ENCODE measurements at regions not wholly inside any gene's neighbourhood (a gene's known extent, or its start where the extent isn't known, plus 50 kb on each side); places are given as distances from the start of the nearest gene placed in this dataset.

- Histone ChIP-seq H3K4me3 (ENCODE audit: insufficient read depth, low read depth, low read length) (no peak overlapping the region), H3K36me3 (replicated peaks; ENCODE audit: control insufficient read depth, insufficient read depth, low read length) (no peaks in the 10 kb centered on the region), H3K27me3 (ENCODE audit: control insufficient read depth, insufficient read depth, low read length) (no peaks in the 10 kb centered on the region)
- no peak for DNase-seq
Measured at GRCh38 chr7:41869596-41869995, 166.7 kb upstream of the INHBA start.

GRCh38 chr7:41869091-41869490 is 166.2 kb upstream of the INHBA start:
- Histone ChIP-seq H3K4me3 (ENCODE audit: insufficient read depth, low read depth, low read length) (no peak overlapping the region), H3K36me3 (replicated peaks; ENCODE audit: control insufficient read depth, insufficient read depth, low read length) (no peaks in the 10 kb centered on the region), H3K27me3 (ENCODE audit: control insufficient read depth, insufficient read depth, low read length) (no peaks in the 10 kb centered on the region)
- no peak for DNase-seq

GRCh38 chr7:41867639-41868280 is 164.9 kb upstream of the INHBA start:
- H3K27me3 ChIP-seq (ENCODE audit: control insufficient read depth, insufficient read depth, low read length), result no peaks in the 10 kb centered on the region
- no peaks in the 10 kb centered on the region for H3K36me3 ChIP-seq (replicated peaks; ENCODE audit: control insufficient read depth, insufficient read depth, low read length)
- no peak overlapping the region for H3K4me3 ChIP-seq (ENCODE audit: insufficient read depth, low read depth, low read length)
- no peak for DNase-seq

DNA sequence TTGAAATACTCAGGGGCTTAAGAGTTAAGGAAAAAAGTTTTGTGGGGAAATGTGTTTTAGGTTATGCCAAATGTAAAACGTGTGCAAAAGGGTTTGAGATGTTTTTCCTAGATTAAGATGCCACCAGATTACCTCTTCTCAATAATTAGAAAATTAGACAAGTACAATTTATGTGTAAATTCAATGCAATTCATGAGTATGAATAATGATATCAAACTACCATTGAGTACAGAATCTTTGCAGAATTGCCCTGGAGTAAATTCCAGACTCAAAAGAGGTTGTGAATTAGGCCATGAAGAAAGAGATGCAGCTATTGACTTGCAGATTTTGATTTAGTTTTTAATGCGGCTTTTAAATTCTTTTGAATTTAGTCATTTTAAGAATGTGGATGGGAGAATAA is 159.4 kb upstream of the INHBA start:
- H3K27me3 ChIP-seq (ENCODE audit: control insufficient read depth, insufficient read depth, low read length), result no peaks in the 10 kb centered on the region
- DNase-seq, result no peak
- H3K36me3 ChIP-seq (replicated peaks; ENCODE audit: control insufficient read depth, insufficient read depth, low read length), result no peaks in the 10 kb centered on the region
- no peak overlapping the region for H3K4me3 ChIP-seq (ENCODE audit: insufficient read depth, low read depth, low read length)

- Histone ChIP-seq H3K4me3 (ENCODE audit: insufficient read depth, low read depth, low read length) (no peak overlapping the region), H3K36me3 (replicated peaks; ENCODE audit: control insufficient read depth, insufficient read depth, low read length) (no peaks in the 10 kb centered on the region), H3K27me3 (ENCODE audit: control insufficient read depth, insufficient read depth, low read length) (no peaks in the 10 kb centered on the region)
- no peak for DNase-seq
Measured at GRCh38 chr7:41861642-41862041, 158.8 kb upstream of the INHBA start.

DNA sequence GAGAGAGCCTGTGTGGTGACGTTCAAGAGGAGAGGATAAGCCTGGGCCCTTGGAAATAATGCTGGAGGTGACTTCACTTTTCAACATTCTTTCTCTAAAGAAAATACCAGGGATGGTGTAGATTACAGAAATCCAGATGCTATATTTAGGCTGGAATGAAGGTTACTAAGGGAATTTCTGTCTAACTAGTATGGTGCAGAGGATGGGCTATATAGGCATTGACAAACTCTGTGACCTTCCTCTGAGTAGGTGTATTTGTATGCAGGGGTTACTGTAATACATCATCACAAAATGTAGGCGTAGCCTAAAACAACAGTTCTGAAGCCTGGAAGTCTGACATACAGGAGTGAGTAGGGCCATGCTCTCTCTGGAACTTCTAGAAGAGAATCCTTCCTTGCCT is 155.3 kb upstream of the INHBA start:
- no peak overlapping the region for H3K4me3 ChIP-seq (ENCODE audit: insufficient read depth, low read depth, low read length)
- H3K27me3 ChIP-seq (ENCODE audit: control insufficient read depth, insufficient read depth, low read length), result no peaks in the 10 kb centered on the region
- H3K36me3 ChIP-seq (replicated peaks; ENCODE audit: control insufficient read depth, insufficient read depth, low read length), result no peaks in the 10 kb centered on the region
- DNase-seq, result no peak

GRCh38 chr7:41855798-41856197 is 152.9 kb upstream of the INHBA start:
- DNase-seq, result no peak
- no peak overlapping the region for H3K4me3 ChIP-seq (ENCODE audit: insufficient read depth, low read depth, low read length)
- H3K27me3 ChIP-seq (ENCODE audit: control insufficient read depth, insufficient read depth, low read length), result no peaks in the 10 kb centered on the region
- H3K36me3 ChIP-seq (replicated peaks; ENCODE audit: control insufficient read depth, insufficient read depth, low read length), result no peaks in the 10 kb centered on the region

- DNase-seq, result no peak
- Histone ChIP-seq H3K4me3 (ENCODE audit: insufficient read depth, low read depth, low read length) (no peak overlapping the region), H3K36me3 (replicated peaks; ENCODE audit: control insufficient read depth, insufficient read depth, low read length) (no peaks in the 10 kb centered on the region), H3K27me3 (ENCODE audit: control insufficient read depth, insufficient read depth, low read length) (no peaks in the 10 kb centered on the region)
Measured at GRCh38 chr7:41847606-41848005, 144.7 kb upstream of the INHBA start.

GRCh38 chr7:41847151-41847550 is 144.3 kb upstream of the INHBA start:
- H3K27me3 ChIP-seq (ENCODE audit: control insufficient read depth, insufficient read depth, low read length), result no peaks in the 10 kb centered on the region
- DNase-seq, result no peak
- H3K36me3 ChIP-seq (replicated peaks; ENCODE audit: control insufficient read depth, insufficient read depth, low read length), result no peaks in the 10 kb centered on the region
- H3K4me3 ChIP-seq (ENCODE audit: insufficient read depth, low read depth, low read length), result no peak overlapping the region

- no peaks in the 10 kb centered on the region for H3K36me3 ChIP-seq (replicated peaks; ENCODE audit: control insufficient read depth, insufficient read depth, low read length)
- no peak for DNase-seq
- H3K4me3 ChIP-seq (ENCODE audit: insufficient read depth, low read depth, low read length), result no peak overlapping the region
- no peaks in the 10 kb centered on the region for H3K27me3 ChIP-seq (ENCODE audit: control insufficient read depth, insufficient read depth, low read length)
Measured at GRCh38 chr7:41842956-41843355, 140.1 kb upstream of the INHBA start.

- H3K36me3 ChIP-seq (replicated peaks; ENCODE audit: control insufficient read depth, insufficient read depth, low read length), result no peaks in the 10 kb centered on the region
- H3K4me3 ChIP-seq (ENCODE audit: insufficient read depth, low read depth, low read length), result no peak overlapping the region
- no peak for DNase-seq
- H3K27me3 ChIP-seq (ENCODE audit: control insufficient read depth, insufficient read depth, low read length), result no peaks in the 10 kb centered on the region
Measured at GRCh38 chr7:41837916-41838315, 135.0 kb upstream of the INHBA start.

GRCh38 chr7:41835976-41836530 is 133.2 kb upstream of the INHBA start:
- Histone ChIP-seq H3K36me3 (replicated peaks; ENCODE audit: control insufficient read depth, insufficient read depth, low read length) (no peaks in the 10 kb centered on the region), H3K4me3 (ENCODE audit: insufficient read depth, low read depth, low read length) (no peak overlapping the region), H3K27me3 (ENCODE audit: control insufficient read depth, insufficient read depth, low read length) (no peaks in the 10 kb centered on the region)
- no peak for DNase-seq

GRCh38 chr7:41834805-41835694 is 132.2 kb upstream of the INHBA start:
- DNase-seq, result no peak
- Histone ChIP-seq H3K36me3 (replicated peaks; ENCODE audit: control insufficient read depth, insufficient read depth, low read length) (no peaks in the 10 kb centered on the region), H3K4me3 (ENCODE audit: insufficient read depth, low read depth, low read length) (no peak overlapping the region), H3K27me3 (ENCODE audit: control insufficient read depth, insufficient read depth, low read length) (no peaks in the 10 kb centered on the region)

- H3K27me3 ChIP-seq (ENCODE audit: control insufficient read depth, insufficient read depth, low read length), result no peaks in the 10 kb centered on the region
- peak; percentile 7 for DNase-seq
- no peak overlapping the region for H3K4me3 ChIP-seq (ENCODE audit: insufficient read depth, low read depth, low read length)
- no peaks in the 10 kb centered on the region for H3K36me3 ChIP-seq (replicated peaks; ENCODE audit: control insufficient read depth, insufficient read depth, low read length)
Measured at GRCh38 chr7:41832941-41833340, 130.1 kb upstream of the INHBA start.

DNA sequence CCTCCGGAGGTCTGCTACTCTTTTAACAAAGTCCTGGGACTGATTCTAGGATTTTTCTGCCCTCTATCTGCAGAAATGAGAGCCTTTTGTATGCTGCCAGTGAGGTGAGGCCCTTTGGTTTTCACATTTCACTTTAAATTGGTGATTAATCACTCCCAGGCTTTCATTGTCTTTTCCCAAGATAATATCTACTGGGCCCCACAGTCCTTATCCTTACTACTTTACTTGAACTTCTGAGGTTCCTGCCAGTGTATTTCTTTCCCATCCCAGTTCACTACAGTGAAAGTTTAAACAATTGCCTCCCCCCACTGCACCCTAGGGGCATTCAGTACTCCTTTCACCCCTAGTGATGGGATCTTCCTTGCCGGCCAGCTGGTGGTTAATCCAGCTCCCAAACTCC is 127.4 kb upstream of the INHBA start:
- Histone ChIP-seq H3K27me3 (ENCODE audit: control insufficient read depth, insufficient read depth, low read length) (no peaks in the 10 kb centered on the region), H3K4me3 (ENCODE audit: insufficient read depth, low read depth, low read length) (no peak overlapping the region), H3K36me3 (replicated peaks; ENCODE audit: control insufficient read depth, insufficient read depth, low read length) (no peaks in the 10 kb centered on the region)
- DNase-seq, result no peak
